Fibroblast of gingiva (primary cell): ENCODE measurements at regions not wholly inside any gene's neighbourhood (a gene's known extent, or its start where the extent isn't known, plus 50 kb on each side); places are given as distances from the start of the nearest gene placed in this dataset.
"Not testable (repeated sequence)": the region's sequence is repeated elsewhere in the genome, so short reads cannot be mapped to it uniquely, and the experiment has no call there.

Experiments used
- DNase-seq: peaks from one replicate; pipeline ENCODE4 v3.0.0-alpha.2; 2011; ENCODE audit warnings: low read depth

DNA sequence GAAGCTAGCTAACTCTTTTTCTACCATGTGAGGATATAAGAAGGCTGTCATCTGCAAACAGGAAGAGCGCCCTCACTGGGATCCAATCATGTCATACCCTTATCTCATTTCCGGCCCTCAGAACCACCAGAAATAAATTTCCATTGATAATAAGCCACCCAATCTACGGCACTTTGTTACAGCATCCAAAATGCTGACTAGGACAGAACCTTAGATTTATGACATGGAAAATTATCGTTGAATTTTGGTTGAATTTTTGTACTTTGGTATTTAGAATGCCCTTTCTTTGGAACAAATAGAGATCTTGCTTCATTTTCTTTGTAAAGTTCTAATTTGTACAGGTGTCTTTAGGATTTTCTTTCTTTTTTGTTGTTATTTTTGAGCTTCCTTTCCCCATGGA lies 53.3 kb upstream of the CYLC2 start:
- no peak for DNase-seq

DNA sequence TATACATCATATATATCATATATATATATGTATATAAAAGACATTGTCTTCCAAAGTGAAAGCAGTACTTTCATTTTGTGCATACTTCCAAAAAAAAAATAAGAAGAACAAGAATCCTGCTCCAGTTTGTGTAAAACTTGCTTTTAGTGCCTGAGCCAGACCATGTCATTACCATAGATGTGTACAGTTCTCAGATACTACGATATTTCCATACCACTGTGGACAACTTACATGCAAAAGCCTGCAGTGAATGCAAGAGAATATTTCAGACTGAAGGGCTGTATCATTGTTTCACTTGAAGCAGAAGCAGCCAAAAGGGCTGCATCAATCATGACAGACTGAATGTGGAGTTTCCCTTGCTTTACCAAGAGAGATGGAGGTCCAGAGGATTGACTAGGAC lies 72.6 kb upstream of the CYLC2 start:
- no peak for DNase-seq

DNA sequence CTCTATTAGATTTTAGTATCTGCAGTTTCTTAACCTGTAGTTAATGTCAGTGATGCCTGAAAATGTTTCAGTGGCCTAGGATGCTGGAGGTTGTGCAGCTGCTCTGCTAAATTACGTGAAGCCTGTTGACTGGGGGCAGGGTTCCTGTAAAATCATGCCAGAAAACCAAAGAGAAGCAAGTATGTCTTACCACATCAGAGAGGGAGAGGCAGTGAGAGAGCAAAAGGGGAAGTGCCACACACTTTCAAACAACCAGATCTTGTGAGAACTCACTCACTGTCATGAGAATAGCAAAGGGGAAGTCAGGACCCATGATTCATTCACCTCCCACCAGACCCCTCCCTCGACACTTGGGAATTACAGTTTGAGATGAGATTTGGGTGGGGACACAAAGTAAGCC lies 83.9 kb upstream of the CYLC2 start:
- no peak for DNase-seq

DNA sequence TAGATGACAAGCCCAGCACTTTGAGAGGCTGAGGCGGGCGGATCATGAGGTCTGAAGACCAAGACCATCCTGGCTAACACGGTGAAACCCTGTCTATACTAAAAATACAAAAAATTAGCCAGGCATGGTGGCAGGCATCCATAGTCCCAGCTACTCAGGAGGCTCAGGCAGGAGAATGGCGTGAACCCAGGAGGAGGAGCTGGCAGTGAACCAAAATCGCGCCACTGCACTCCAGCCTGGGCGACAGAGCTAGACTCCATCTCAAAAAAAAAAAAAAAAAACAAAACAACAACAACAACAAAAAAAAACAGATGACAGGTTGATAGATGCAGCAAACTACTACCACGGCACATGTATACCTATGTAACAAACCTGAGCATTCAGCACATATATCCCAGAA lies 89.3 kb upstream of the CYLC2 start:
- DNase-seq: not testable (repeated sequence)

DNA sequence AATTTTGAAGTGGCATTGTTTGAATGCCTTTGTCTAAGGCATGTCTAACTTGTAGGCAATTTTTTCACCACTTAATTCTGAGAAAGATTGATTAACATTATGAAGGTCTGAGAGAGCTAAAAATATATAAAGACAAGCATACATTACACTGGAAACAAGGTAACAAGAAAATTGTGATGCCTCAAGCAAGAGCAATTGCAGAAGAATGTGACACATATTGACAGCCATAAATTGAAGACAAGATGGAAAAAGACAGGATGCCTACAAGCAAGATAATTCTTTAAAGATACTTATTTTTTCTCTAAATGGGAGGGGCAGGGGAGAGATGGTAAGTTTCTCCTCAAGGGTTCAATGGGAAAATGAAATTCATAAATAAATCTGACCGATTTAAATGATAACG lies 103.1 kb upstream of the CYLC2 start:
- no peak for DNase-seq

DNA sequence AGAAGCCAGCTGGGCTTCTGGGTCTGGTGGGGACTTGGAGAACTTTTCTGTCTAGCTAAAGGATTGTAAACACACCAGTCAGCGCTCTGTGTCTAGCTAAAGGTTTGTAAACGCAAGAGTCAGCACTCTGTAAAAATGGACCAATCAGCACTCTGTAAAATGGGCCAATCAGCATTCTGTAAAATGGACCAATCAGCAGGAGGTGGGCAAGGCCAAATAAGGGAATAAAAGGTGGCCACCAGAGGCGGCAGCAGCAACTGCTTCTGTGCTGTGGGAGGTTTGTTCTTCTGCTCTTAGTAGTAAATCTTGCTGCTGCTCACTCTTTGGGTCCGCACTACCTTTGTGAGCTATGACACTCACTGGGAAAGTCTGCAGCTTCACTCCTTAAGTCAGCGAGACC lies 106.4 kb upstream of the CYLC2 start:
- DNase-seq: not testable (repeated sequence)

DNA sequence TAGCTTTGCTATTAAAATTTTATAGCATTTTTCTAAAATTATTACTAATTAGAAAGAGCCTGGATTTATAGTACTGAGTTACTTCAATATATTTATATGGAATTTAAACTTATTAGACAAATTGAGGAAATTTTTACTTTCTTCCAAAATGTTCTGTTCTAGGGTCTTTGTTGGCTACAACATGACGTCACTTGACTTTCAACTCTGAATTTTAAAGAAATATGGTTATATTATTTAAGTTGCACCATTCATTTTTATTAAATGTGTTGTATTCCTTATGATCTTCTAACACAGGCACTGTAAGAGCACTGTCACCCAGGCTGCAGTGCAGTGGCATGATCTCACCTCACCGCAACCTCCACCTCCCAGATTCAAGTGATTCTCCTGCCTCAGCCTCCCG lies 119.4 kb upstream of the CYLC2 start:
- no peak for DNase-seq

DNA sequence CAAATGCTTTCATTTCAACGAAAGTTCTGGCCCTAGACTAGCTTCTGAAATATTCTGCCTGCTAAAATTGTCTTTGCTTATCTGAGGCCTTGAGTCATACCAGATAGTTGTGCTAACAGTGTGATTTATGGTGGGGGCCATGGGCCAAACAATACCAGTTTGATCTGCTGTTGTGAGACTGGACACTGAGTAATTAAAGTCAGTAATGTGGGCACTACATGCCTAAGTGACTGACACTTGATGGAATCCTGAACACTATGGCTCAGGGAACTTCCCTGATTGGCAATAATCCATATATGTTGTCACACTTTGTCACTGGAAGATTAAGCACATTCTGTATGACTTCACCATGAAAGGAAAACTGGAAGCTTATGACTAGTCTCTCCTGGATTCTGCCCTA lies 127.6 kb upstream of the CYLC2 start:
- no peak for DNase-seq

DNA sequence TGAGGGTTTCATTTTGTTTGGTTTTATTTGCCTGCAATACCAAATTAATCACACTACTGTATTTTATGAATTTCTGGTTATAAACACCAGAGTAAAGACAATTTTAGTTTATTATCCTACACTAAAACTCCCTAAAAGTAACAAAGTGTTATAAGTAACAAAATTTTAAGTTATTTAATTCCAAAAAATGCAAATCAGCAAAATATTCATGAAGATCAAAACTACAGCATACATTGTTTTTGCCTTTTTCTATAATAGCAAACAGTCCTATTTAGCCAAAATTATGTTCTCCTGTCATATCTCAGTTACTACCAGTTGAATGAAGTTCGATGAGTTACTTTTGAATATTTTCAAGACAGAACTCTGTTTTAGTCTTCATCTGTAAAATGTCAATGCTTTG lies 132.7 kb upstream of the CYLC2 start:
- DNase-seq: no peak

DNA sequence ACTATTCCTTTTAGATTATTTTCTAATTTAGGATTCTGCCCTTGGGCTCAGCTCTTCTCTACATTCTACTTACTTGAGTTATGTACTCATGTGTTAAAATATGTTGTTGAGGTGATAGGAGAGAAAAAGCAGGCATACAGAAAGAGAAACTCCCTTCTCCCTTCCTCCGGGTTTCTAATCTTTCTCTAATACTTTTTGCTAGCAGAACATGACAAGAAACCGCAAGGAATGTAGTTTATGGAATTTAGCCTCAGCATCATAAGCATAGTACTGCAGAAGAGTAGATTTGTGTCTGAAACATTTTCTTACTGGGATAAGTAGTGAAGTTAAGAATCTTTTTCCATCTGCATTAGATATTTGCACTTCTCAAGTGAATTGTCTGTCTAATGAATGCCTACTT lies 139.5 kb upstream of the CYLC2 start:
- DNase-seq: no peak

DNA sequence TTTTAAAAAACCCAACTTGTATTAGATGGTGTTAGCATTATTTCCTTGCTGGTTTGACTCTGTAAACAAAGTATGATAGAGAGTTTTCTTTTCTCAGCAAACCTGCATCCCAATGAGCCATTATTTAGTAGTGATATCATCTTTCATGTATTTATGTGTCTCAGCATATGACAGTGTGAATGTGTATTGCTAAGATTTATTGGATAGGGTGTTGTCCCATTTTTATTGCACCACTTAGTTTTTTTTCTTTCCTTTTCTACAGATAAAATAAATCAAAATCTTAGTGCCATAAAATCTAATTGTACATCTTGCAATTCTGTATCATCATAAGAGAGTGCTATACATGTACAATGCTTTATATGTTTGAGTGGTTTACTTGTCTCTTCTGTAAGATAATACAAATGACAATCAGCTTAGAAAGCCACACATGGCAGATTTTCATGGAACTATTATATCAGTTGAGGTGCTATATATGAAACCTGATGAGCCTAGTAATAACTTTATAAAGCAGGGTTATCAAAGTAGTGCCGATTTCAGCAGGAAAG lies 149.2 kb upstream of the CYLC2 start:
- no peak for DNase-seq

DNA sequence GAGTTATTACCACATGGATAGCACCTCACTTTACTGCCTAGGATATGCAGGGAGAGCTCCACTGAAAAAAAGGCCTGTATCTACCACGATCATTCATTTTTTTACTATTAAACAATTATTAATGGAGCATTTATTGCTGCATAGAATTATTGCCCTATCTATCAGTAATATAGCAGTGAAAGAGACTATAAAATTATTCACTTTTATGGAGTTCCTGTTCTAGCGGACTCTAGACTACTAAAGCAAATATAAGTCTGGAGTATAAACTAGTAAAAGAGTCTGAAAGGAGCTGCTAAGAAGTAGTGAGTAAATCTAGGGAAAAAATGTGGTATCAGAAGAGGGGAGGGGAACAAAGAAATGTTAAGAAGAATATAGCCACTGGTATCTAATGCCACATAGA lies 150.4 kb upstream of the CYLC2 start:
- DNase-seq: no peak

DNA sequence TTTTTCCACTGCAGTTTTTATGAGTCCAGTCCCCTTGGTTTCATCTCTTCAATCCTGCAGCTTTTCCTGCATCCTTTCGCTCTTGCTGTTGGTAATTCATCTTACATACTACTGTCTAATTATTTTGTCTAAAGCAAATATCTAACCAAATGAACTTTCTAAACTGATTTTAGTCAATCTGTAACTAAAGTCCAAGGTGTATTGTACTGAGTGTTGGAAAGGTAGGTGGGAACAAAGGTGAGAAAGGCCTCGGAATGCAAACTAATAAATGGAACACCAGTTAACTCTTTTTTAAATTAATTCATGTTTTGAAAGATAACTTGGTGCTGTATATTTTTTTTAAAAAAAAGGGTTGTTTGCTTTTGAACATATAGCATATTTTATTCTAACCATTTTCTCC lies 152.7 kb upstream of the CYLC2 start:
- DNase-seq: no peak

DNA sequence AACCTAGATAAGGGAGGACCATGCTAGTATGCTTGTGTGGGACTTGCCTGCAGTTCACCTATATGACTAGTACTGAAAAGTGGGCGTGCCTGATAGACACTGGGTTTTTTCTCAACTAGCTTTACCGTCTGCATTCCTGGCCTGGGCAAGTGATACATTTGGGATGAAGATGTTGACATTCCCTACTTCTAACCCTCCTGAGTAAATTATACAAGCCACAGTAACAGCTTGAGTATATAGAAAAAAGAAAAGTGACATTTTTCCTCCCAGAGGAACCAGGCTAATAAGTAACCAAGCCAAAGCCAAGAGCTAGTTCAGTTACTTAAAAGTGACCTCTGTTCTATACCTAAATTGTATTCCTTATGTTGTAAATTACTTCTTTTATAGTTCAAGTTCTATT lies 153.8 kb upstream of the CYLC2 start:
- no peak for DNase-seq

DNA sequence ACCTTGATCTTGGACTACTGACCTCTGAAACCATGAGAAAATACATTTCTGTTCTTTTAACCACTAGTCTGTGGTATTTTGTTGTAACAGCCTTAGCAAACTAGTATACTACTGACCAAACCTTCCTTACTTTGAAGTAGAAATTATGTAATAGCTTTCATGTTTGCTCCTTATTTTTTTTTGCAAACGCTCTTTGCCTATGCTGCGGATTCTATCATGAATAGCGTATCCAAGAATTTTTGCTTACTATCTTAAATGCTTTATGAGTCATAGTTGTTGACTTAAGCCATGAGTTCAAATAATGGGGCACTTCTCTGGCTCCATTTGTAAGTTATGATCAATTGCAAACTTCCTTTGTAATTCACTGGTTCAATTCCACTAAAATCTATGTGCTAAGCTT lies 154.8 kb upstream of the CYLC2 start:
- DNase-seq: no peak

DNA sequence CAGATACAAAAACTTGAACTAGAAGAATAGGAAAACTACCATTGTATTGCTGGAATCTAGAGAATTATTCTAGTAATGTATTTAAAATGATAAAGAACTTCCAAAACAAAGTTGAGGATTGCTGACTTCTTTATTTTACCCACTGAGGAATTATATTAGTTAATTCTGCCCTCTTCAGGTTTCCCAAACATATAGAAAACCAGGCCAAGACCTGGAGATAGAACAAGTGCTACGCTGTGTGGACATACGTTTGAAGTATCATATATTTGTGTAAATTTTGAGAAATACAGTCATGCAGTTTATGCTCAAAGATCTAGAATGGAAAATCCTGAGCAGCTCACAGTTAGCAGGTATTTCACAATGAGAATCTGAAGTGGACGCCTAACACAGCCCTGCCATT lies 162.3 kb upstream of the CYLC2 start:
- DNase-seq: no peak

DNA sequence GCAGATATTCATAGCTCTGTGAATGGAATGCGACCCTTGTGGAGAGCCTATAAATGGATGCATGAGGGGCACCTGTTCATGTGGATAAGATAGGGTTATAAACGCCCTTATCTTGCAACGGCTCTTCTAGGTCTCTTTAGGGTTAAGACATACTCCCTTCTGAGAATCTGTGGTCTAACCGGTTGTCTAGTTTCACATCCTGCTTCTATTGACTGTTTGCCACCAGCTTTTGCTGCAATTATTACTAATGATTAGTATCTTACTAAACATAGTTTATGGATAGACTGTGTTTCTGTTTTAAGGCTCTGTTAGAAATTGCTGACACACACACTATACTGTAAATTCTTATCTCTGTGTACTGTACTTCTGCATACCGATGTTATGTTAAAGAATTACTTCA lies 198.9 kb upstream of the CYLC2 start:
- no peak for DNase-seq

DNA sequence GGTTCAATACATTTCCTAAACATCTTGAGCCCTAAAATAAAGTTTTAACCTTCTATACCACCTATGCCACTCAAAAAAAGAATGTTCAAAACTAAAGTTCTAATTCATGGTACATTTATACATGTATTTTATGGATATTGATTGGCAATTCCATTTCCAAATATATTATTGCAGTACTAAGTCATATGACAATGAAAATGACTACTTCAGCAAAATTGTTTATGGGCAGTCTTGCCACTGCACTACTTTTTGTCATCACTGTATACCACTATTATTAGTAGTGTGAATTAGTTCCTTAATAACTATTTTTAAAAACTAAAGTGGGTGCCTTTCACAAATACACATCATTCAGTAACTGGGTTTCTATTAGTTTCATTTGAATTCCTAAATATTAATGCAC lies 199.6 kb upstream of the CYLC2 start:
- no peak for DNase-seq

DNA sequence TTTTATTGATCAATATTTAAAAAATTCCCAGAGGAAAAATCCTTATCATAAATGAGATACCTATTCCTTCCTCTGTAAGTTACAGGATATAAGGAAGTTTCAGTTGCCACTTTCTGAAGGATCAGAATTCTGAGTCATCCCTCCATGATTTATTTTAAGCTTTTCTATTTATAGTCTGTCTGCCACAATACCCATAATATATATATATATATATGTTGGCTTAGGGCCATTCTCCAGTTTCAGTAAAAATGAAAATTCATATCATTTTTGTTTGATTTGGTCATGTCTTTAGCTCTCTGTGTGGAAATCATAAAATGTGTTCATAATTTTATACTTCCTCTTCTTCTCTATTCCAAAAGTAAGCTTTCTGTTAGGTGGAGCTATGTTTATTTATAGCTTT lies 215.8 kb upstream of the CYLC2 start:
- no peak for DNase-seq

DNA sequence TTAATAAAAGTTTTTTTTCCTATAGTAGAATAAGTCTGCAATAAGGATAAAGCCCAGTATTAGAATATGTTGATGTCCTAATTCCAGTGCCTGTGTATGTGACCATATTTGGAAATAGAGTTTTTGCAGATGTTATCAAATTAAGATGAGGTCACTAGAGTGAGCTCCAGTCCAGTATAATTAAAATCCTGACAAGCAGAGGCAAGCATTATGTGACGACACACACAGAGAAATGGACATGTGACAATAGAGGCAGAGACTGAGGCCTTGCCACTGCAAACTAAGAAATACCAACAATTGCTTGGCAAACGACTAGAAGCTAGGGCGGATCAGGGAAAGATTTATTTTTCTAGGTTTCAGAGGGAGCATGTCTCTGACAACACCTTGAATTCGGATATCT lies 216.4 kb upstream of the CYLC2 start:
- no peak for DNase-seq

DNA sequence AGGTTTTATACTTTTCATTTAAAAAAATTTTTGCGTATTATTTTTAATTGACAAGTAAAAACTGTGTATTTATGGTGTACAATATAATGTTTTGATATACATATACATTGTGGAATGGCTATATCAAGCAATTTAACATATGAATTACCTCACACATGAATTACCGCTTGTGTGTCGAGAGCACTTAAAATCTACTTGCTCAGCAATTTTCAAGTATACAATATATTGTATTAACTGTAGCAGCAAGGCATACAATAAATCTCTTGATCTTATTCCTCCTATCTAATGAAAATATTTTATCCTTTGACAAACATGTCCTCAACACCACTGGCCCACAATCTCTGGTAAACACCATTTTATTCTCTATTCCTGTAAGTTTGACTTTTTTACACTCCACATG lies 224.4 kb upstream of the CYLC2 start:
- DNase-seq: no peak

DNA sequence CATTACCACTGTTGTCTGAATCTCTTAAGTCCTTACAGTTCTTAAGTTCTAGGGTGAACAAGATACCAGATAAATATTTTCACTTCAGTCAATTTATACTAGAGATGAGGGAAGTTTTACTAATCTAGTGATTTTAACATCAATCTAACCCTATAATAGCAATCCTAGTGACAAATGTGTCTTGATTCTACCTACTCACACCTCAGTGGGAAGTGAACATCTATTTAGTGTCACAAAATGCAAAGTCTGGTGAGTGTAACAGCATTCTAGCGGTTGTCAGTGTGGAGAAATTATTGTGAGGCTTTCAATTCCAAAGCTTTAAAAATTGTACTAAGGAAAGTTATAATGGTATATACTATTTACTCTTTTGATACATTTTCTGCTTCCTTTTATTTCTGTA lies 225.8 kb upstream of the CYLC2 start:
- DNase-seq: no peak

DNA sequence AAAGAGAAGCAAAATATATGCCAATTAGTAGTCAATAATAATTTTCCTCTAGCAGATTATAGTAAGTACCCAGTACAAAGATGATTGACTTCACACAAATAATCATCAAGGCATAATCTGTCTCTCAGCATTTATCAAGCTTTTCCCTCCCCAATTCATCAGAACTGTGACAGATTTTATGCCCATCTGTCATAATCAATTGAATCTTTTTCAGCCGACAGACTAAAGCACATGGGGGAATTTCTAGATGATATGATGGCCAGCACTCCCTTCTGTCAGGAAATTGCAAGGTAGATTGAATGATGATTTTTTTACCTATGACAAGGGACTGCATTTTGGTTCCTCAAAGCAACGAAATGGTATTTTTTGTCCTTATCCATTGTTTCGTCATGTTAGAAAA lies 227.1 kb upstream of the CYLC2 start:
- DNase-seq: no peak

DNA sequence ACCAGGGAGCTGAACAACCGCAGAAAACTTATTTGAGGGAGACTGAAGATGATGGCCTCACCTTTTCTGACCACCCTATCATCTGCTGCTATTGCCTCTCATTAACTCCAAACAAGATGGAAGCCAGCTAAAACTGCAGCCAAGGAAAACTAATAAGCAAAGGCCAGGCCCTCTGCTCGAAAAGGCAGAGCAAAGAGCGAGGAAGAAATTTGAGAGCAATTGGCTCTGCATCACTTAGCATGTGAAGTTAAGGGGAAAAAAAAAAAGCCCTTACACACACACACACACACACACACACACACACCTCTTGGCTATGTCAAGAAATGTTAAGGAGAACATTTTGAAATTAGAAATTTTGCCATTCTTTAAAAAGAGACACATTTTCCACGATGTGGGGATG lies 228.1 kb upstream of the CYLC2 start:
- DNase-seq: no peak

DNA sequence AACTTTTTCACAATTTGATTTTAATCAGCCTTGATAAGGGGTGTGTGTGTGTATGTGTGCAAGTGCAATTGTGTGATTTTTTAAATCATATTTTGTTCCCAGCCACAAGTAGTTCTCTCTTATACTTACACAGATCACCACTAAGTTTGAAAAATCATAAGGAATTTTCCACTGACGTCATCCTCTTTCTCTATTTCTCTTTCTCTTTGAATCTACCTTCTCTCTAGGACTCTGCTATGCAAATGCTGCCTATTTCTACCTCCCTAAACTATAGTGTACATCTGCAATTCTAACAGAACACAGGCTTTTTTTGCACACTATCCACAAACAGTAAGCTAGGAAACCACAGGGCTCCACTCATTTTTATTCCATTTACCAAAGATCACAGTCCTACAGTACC lies 254.6 kb upstream of the CYLC2 start:
- no peak for DNase-seq
